K562 (cell line): ENCODE measurements at regions not wholly inside any gene's neighbourhood (a gene's known extent, or its start where the extent isn't known, plus 50 kb on each side); places are given as distances from the start of the nearest gene placed in this dataset.

Experiments used
- ATAC-seq: fragments of 200-7000 bp; cut with Tn5 transposase; 3 replicates; pipeline ENCODE4 v1.9.1; 2020; ENCODE audit warnings: moderate library complexity
- BruUV-seq: library from RNA; stranded (reverse); fragments of 400-500 nt; replicated peaks from 2 replicates; lab custom pipeline; 2021; lab: Mats Ljungman, UMichigan
- CTCF ChIA-PET: fragments of 300-600 bp; formaldehyde crosslinking; extraction: SDS; loops from one replicate; lab custom pipeline; 2021; ENCODE audit warnings: low intra/inter-chr PET ratio; lab: Yijun Ruan, JAX
- POLR2A ChIA-PET: fragments of 300-600, 350-650 bp; sonication (Branson Sonifier 250); formaldehyde crosslinking; extraction: SDS; loops from one replicate; lab custom pipeline; 2021; ENCODE audit warnings: antibody characterized with exemption, inconsistent platforms; lab: Yijun Ruan, JAX
- DNase-seq, 4 experiments: peaks; one replicate each; pipeline versions ENCODE4 v3.0.0 to v3.0.0-alpha.2; 2011 to 2018; ENCODE audit warnings: low spot score in 3 of 4, mixed read lengths in 3 of 4; ENCODE audit errors: extremely low read depth in 1 of 4
- FAIRE-seq: peaks from 2 replicates; lab custom pipeline; 2011; peaks lifted over from hg19 to GRCh38; lab: Jason Lieb, UNC
- H2AFZ ChIP-seq: 2 replicates; pipeline ENCODE4 v1.6.0; 2011; ENCODE audit warnings: low read depth, low read length, control low read depth, inconsistent platforms
- H3K27ac ChIP-seq: fragments of 200-600 bp; 3 replicates; pipeline ENCODE4 v1.8.0; 2011; ENCODE audit warnings: low read depth, mild to moderate bottlenecking, control low read depth, inconsistent platforms, low read length, moderate library complexity, mixed read lengths; ENCODE audit errors: extremely low read depth
- H3K27me3 ChIP-seq, 2 experiments: fragments of 300-600 bp in 1 of 2; 2 replicates in 1 of 2; 3 replicates in 1 of 2; pipeline versions ENCODE4 v1.6.0 to v1.8.0; 2011; ENCODE audit warnings: inconsistent platforms in 2 of 2, low read length in 2 of 2, mild to moderate bottlenecking in 1 of 2, mixed read lengths in 1 of 2, moderate library complexity in 1 of 2; ENCODE audit not compliant: control insufficient read depth in 2 of 2, insufficient read depth in 2 of 2
- H3K36me3 ChIP-seq: fragments of 300-600 bp; 3 replicates; pipeline ENCODE4 v1.8.0; 2011; ENCODE audit warnings: mild to moderate bottlenecking, low read length, inconsistent platforms; ENCODE audit not compliant: control insufficient read depth, insufficient read depth
- H3K4me1 ChIP-seq, 2 experiments: fragments of 200-600 bp in 1 of 2; replicated peaks in 1 of 2; 2 replicates in 1 of 2; 3 replicates in 1 of 2; pipeline versions ENCODE4 v1.5.1 to v1.8.0; 2011; ENCODE audit warnings: inconsistent platforms in 2 of 2, low read length in 2 of 2, mild to moderate bottlenecking in 1 of 2, mixed read lengths in 1 of 2, moderate library complexity in 1 of 2; ENCODE audit not compliant: control insufficient read depth in 2 of 2, insufficient read depth in 2 of 2
- H3K4me2 ChIP-seq: 2 replicates; pipeline ENCODE4 v1.6.1; 2011; ENCODE audit warnings: low read length, control low read depth, inconsistent platforms, mixed read lengths; ENCODE audit not compliant: insufficient read depth
- H3K4me3 ChIP-seq: fragments of 200-600 bp; sonication (generic), shearing (Covaris generic); 2 replicates; pipeline ENCODE4 v1.5.1; 2016; ENCODE audit warnings: control low read depth, inconsistent platforms
- H3K79me2 ChIP-seq: fragments of 200-600 bp; 3 replicates; pipeline ENCODE4 v1.8.0; 2011; ENCODE audit warnings: low read length, inconsistent platforms; ENCODE audit not compliant: control insufficient read depth, insufficient read depth
- H3K9ac ChIP-seq, 2 experiments: 2 replicates each; pipeline versions ENCODE4 v1.6.0 to v1.6.1; 2011; ENCODE audit warnings: low read depth in 2 of 2, low read length in 2 of 2, control low read depth in 1 of 2, inconsistent platforms in 1 of 2, mild to moderate bottlenecking in 1 of 2, mixed read lengths in 1 of 2; ENCODE audit not compliant: insufficient read depth in 1 of 2
- H3K9me1 ChIP-seq: one replicate; pipeline ENCODE4 v1.6.0; 2011; ENCODE audit warnings: inconsistent platforms, mild to moderate bottlenecking, low read length, moderate library complexity; ENCODE audit not compliant: control insufficient read depth, insufficient read depth
- H3K9me3 ChIP-seq: replicated peaks from 2 replicates; pipeline ENCODE4 v1.5.1; 2011; ENCODE audit warnings: low read depth, low read length, inconsistent platforms; ENCODE audit not compliant: control insufficient read depth, insufficient read depth
- H4K20me1 ChIP-seq: replicated peaks from 2 replicates; pipeline ENCODE4 v1.6.1; 2011; ENCODE audit warnings: low read length, inconsistent platforms, mixed read lengths; ENCODE audit not compliant: control insufficient read depth, insufficient read depth
- CTCF ChIP-seq, 3 experiments: IDR thresholded peaks in 2 of 3; conservative IDR thresholded peaks in 1 of 3; 2 replicates each; pipeline ENCODE4 v1.5.1; 2011 to 2012; ENCODE audit warnings: low read length in 3 of 3, mild to moderate bottlenecking in 3 of 3, control low read depth in 2 of 3, improper control_type of control experiment in 1 of 3, inconsistent platforms in 1 of 3, low read depth in 1 of 3, mixed read lengths in 1 of 3, moderate library complexity in 1 of 3; ENCODE audit not compliant: insufficient read depth in 2 of 3
- FOXJ3 ChIP-seq: sonication (generic); formaldehyde crosslinking; IDR thresholded peaks from 2 replicates; pipeline ENCODE4 v1.4.0; 2020; ENCODE audit warnings: mild to moderate bottlenecking, missing genetic modification reagents
- GTF3C2 ChIP-seq: IDR thresholded peaks from 3 replicates; pipeline ENCODE4 v1.6.1; 2011; ENCODE audit warnings: borderline replicate concordance, mild to moderate bottlenecking, moderate library complexity; ENCODE audit not compliant: insufficient read length; ENCODE audit errors: extremely low read depth
- KLF10 ChIP-seq: fragments of 250-450 bp; sonication (Bioruptor Pico); IDR thresholded peaks from 2 replicates; pipeline ENCODE4 v1.6.1; 2021; ENCODE audit warnings: matching md5 sums
- KLF16 ChIP-seq: IDR thresholded peaks from 2 replicates; pipeline ENCODE4 v1.6.1; 2016; ENCODE audit warnings: antibody characterized with exemption
- USF2 ChIP-seq: sonication (generic); formaldehyde crosslinking; IDR thresholded peaks from 2 replicates; pipeline ENCODE4 v1.5.0; 2020; ENCODE audit warnings: missing genetic modification reagents
- ZNF174 ChIP-seq: fragments of 250-450 bp; sonication (Bioruptor Pico); IDR thresholded peaks from 2 replicates; pipeline ENCODE4 v1.4.0; 2020; ENCODE audit warnings: mild to moderate bottlenecking
- ZNF3 ChIP-seq: fragments of 250-450 bp; sonication (Bioruptor Pico); IDR thresholded peaks from 2 replicates; pipeline ENCODE4 v1.5.0; 2021; ENCODE audit warnings: mild to moderate bottlenecking, moderate library complexity
- WGBS: fragments of 100-300 bp; shearing (Covaris generic); methylation state at CpG from one replicate; pipeline ENCODE4 v1.1.6; 2016; ENCODE audit warnings: low coverage, mixed read lengths; ENCODE audit not compliant: insufficient coverage; ENCODE audit errors: missing lambda C conversion rate; 5-methylcytosine and 5-hydroxymethylcytosine counted together
- in situ Hi-C: fragments of 300-500 bp; cut with MboI; formaldehyde crosslinking; loops from 4 replicates; pipeline ENCODE4 v1.15.0; 2018; ENCODE audit warnings: inconsistent platforms, mixed read lengths
- intact Hi-C: fragments of 100-400 bp; cut with micrococcal nuclease; formaldehyde crosslinking; loops from 2 replicates; pipeline ENCODE4 v1.14.2; 2022

- FAIRE-seq (no peak), ATAC-seq (peak; percentile 47; the same call in 1 of the 3 replicates), DNase-seq (peak in 1 of 4 experiments; percentile 6)
- in situ Hi-C loops (no loop called here), intact Hi-C loops (no loop called here)
- 0% methylated on average over 5 of the region's 5 CpGs for WGBS
- H3K27ac ChIP-seq, result no peak overlapping the region
- TF ChIP-seq USF2 (CRISPR knock-in tag), result no peak
- no peak for TF ChIP-seq GTF3C2
- no peak for TF ChIP-seq KLF10 (CRISPR knock-in tag)
- no peak for TF ChIP-seq ZNF3 (CRISPR knock-in tag)
- TF ChIP-seq KLF16, result no peak
- peak in 2 of 3 experiments; percentile 19 to 22; a peak in 1 of 6 replicates for TF ChIP-seq CTCF (IDR thresholded peaks at IDR 0.05 in 2 of 3, conservative IDR thresholded peaks at IDR 0.05 in 1 of 3; ENCODE audit: insufficient read depth in 2 of 3, low read depth in 1 of 3, low read length in 3 of 3)
- TF ChIP-seq FOXJ3 (CRISPR knock-in tag), result no peak
- no peak for TF ChIP-seq ZNF174
- no peaks in the 10 kb centered on the region for H3K9me3 ChIP-seq
- H3K9me1 ChIP-seq, result no peaks in the 10 kb centered on the region
- no peaks in the 10 kb centered on the region for H3K27me3 ChIP-seq
- H4K20me1 ChIP-seq, result peaks cover 12% of the 10 kb centered on the region; the same call in 1 of the 2 replicates
- ChIA-PET POLR2A (interaction anchor here (0.7 to 0.9 kb wide), 3 partner anchors 31 to 679 kb away, joined by 3 read pairs; no protein-coding TSS in a partner anchor), CTCF (no interaction called here)
- H3K4me3 ChIP-seq, result no peak overlapping the region
- H3K4me1 ChIP-seq, result no peaks in the 10 kb centered on the region
- no peaks in the 10 kb centered on the region for H3K36me3 ChIP-seq
- H3K4me2 ChIP-seq, result no peak overlapping the region
- BruUV-seq, result no TSS peak
- H3K79me2 ChIP-seq, result no peaks in the 10 kb centered on the region
- no peak overlapping the region for H3K9ac ChIP-seq
- H2AFZ ChIP-seq, result no peak overlapping the region
These were observed 522.6 kb downstream of the PTPRU start for GRCh38 chr1:29758781-29759499.
